Thymus (tissue), 11 donors: ENCODE measurements at regions not wholly inside any gene's neighbourhood (a gene's known extent, or its start where the extent isn't known, plus 50 kb on each side); places are given as distances from the start of the nearest gene placed in this dataset.

Source experiments
- DNase-seq, 9 donors: peaks; one replicate each; pipeline ENCODE4 v3.0.0-alpha.2; 2013; ENCODE audit warnings: low spot score in 9 of 9, low read depth in 6 of 9, missing footprints in 1 of 9
- H3K27ac ChIP-seq, 2 donors: one replicate each; pipeline ENCODE4 v1.5.1; 2013; ENCODE audit warnings: control low read depth in 1 of 2, low read depth in 1 of 2, low read length in 1 of 2, mild to moderate bottlenecking in 1 of 2, moderate library complexity in 1 of 2
- H3K27me3 ChIP-seq, 2 donors: one replicate each; pipeline ENCODE4 v1.5.1; 2013; ENCODE audit warnings: low read length in 1 of 2; ENCODE audit not compliant: control insufficient read depth in 2 of 2, insufficient read depth in 1 of 2
- H3K36me3 ChIP-seq, 2 donors: one replicate each; pipeline ENCODE4 v1.5.1; 2013; ENCODE audit warnings: low read length in 1 of 2, mild to moderate bottlenecking in 1 of 2, moderate library complexity in 1 of 2; ENCODE audit not compliant: control insufficient read depth in 2 of 2, insufficient read depth in 2 of 2
- H3K4me1 ChIP-seq, 2 donors: one replicate each; pipeline ENCODE4 v1.5.1; 2013; ENCODE audit warnings: low read length in 2 of 2; ENCODE audit not compliant: control insufficient read depth in 2 of 2, insufficient read depth in 2 of 2
- H3K4me3 ChIP-seq, 2 donors: one replicate each; pipeline ENCODE4 v1.5.1; 2013; ENCODE audit warnings: low read length in 2 of 2, control low read depth in 1 of 2, mild to moderate bottlenecking in 1 of 2
- H3K9me3 ChIP-seq, 2 donors: one replicate each; pipeline ENCODE4 v1.5.1; 2013; ENCODE audit warnings: low read length in 1 of 2, mild to moderate bottlenecking in 1 of 2; ENCODE audit not compliant: control insufficient read depth in 2 of 2, insufficient read depth in 1 of 2
- WGBS: extraction: QIAGEN DNeasy Blood & Tissue Kit; methylation state at CpG from one replicate; pipeline ENCODE4 v1.1.7; 2013; 5-methylcytosine and 5-hydroxymethylcytosine counted together
- donor health status: healthy.

DNA sequence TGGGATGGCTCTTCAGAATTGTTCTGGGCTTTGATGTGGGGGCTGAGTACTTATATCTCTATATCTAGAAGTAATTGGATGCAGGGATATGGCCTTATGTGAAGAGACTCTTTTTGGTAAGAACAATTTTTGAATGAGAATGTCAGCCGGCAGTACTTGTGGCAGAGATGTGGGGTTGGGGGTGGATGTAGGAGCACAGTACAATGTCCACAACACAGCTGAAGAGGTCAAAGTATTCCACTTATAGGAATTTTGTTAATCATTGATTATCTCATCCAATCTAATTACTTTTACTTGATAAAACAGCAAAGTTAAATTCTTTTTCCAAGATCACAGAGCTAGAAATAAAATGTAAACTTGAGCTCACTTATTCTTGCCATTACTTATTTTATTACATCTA, 391.4 kb downstream of the TEX13C start:
- H3K36me3 ChIP-seq = no peaks in the 10 kb centered on the region
- peaks cover 0 to 14% of the 10 kb centered on the region in 2 donors for H3K9me3 ChIP-seq
- H3K27ac ChIP-seq = no peak overlapping the region
- no peak overlapping the region for H3K4me3 ChIP-seq
- DNase-seq = no peak
- H3K27me3 ChIP-seq = no peaks in the 10 kb centered on the region
- no peaks in the 10 kb centered on the region for H3K4me1 ChIP-seq
- WGBS = 97% methylated on average over 1 of the region's 1 CpG

DNA sequence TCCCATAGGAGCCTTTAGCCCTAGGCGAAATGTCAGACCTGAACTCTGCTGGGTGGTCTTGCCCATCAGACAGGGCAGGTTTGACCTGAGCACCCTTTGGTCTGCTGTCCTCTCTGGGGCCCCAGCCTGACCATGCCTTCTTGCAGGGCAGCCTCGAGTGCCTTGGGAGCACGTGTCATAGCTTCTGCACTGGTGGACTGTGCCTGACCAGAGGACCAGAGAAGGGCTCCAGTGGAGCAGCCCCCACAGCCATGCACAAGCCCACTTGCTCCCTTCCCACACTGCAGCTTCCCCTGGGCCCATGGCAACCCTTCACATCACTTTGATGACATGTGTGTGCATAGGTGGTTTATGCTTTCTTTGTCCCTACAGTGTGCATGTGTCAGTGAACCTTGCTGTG, 394.0 kb downstream of the TEX13C start:
- no peak for DNase-seq
- WGBS = 56% methylated on average over 3 of the region's 3 CpGs

DNA sequence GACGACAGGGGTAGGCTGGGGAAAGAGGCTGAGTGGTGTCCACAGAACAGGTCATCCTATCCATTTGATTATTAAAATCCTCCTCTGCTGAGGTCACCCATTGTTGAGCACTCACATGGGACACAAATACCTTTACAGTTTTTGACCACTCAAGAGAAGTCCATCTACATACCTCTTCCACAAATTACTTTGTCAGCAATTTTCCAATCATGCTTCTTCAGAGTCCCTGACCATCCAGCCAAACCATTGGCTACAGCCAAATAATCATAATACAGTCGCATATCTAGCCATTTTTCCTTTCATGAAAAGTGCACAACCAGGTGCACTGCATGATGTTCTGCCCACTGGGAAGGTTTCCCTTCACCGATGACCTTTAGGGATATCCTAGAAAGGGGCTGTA, 407.4 kb downstream of the TEX13C start:
- no peak for DNase-seq
- Histone ChIP-seq H3K36me3 (no peaks in the 10 kb centered on the region), H3K4me1 (no peaks in the 10 kb centered on the region), H3K9me3 (no peaks in the 10 kb centered on the region), H3K27ac (no peak overlapping the region), H3K27me3 (no peaks in the 10 kb centered on the region), H3K4me3 (no peak overlapping the region)
- 96% methylated on average over 3 of the region's 3 CpGs for WGBS

More for the DNA sequence above, 394.0 kb downstream of the TEX13C start:
- no peak overlapping the region for H3K27ac ChIP-seq
- H3K36me3 ChIP-seq = no peaks in the 10 kb centered on the region
- H3K4me3 ChIP-seq = no peak overlapping the region
- H3K9me3 ChIP-seq = peaks cover 0 to 14% of the 10 kb centered on the region in 2 donors
- H3K27me3 ChIP-seq = no peaks in the 10 kb centered on the region
- H3K4me1 ChIP-seq = no peaks in the 10 kb centered on the region

DNA sequence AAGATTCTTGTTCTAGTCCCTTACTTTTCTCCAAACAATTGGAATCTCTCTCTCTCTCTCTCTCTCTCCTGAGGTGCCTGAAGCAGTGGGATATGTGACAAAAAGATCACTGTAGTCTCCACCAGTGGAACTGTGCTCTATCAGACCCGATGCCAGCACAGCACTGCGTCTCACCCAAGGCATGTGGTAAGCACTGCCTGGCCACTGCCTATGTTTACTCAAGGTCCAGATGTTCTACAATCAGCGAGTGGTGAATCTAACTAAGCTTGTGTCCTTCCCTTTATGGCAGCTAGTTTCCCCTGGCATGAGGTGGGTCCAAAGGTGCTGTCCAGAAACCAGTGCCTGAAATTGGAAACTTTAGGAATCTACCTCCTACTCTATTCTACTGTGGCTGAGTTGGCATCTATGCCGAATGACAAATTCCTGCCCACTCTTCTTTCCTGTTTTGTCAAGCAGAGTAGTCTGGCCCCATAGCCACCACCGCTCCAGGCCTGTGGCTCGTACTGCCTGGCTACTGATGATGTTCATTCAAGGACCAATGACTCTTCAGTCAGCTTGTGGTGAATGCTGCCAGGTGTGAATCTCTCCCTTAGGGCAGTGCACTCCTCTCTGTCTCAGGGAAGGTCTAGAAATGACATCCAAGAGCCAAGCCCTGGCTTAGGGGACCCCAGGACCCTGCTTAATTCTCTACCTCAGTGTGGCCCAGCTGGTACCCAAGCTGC, 416.5 kb downstream of the TEX13C start:
- WGBS = 94% methylated on average over 6 of the region's 6 CpGs
- no peak overlapping the region for H3K27ac ChIP-seq
- no peaks in the 10 kb centered on the region for H3K4me1 ChIP-seq
- no peaks in the 10 kb centered on the region for H3K36me3 ChIP-seq
- no peak for DNase-seq
- no peaks in the 10 kb centered on the region for H3K27me3 ChIP-seq
- H3K4me3 ChIP-seq = no peak overlapping the region
- peaks cover 0 to 7% of the 10 kb centered on the region in 2 donors for H3K9me3 ChIP-seq

DNA sequence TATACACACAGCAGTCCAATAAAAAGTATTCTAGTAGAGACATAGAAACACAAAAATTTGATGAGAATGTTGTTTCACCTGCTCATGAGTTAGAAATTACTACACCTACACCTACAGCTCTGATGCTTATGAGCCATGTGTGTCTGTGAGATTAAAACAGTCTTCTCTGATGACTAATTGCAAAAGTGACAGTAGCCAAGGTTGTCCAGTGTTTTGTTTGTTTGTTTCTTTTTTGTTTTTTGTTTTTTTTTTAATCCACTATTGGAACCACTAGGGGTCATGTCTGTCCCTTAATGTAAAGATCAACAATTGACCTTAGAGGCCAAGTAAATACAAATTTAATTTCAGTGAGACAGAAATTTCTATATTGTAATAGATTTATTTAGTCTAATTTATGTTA, 423.1 kb downstream of the TEX13C start:
- no peaks in the 10 kb centered on the region for H3K4me1 ChIP-seq
- no peaks in the 10 kb centered on the region for H3K27me3 ChIP-seq
- no peak for DNase-seq
- H3K27ac ChIP-seq = no peak overlapping the region
- no peak overlapping the region for H3K4me3 ChIP-seq
- H3K9me3 ChIP-seq = no peaks in the 10 kb centered on the region
- no peaks in the 10 kb centered on the region for H3K36me3 ChIP-seq

DNA sequence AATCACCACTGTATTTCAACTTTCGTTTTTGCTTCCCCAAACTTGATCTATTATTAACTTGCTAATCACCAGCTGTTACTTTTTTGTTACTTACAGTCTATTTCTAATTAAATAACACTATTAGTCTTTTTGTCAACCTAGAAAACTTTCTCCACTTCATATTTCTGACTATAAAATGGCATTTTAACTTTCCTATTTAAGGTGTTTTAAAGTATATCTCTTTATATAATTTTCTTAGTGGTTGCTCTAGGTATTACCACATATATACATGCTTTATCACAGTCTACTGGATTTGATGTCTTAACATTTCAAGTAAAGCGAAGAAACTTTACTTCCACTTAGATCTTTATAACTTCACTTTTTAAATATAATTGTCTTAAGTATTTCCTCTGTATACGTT, 421.2 kb downstream of the DCAF12L2 start:
- Histone ChIP-seq H3K36me3 (no peaks in the 10 kb centered on the region), H3K9me3 (no peaks in the 10 kb centered on the region), H3K27me3 (no peaks in the 10 kb centered on the region), H3K27ac (no peak overlapping the region), H3K4me3 (no peak overlapping the region), H3K4me1 (no peaks in the 10 kb centered on the region)
- no peak for DNase-seq
- 89% methylated on average over 3 of the region's 3 CpGs for WGBS

DNA sequence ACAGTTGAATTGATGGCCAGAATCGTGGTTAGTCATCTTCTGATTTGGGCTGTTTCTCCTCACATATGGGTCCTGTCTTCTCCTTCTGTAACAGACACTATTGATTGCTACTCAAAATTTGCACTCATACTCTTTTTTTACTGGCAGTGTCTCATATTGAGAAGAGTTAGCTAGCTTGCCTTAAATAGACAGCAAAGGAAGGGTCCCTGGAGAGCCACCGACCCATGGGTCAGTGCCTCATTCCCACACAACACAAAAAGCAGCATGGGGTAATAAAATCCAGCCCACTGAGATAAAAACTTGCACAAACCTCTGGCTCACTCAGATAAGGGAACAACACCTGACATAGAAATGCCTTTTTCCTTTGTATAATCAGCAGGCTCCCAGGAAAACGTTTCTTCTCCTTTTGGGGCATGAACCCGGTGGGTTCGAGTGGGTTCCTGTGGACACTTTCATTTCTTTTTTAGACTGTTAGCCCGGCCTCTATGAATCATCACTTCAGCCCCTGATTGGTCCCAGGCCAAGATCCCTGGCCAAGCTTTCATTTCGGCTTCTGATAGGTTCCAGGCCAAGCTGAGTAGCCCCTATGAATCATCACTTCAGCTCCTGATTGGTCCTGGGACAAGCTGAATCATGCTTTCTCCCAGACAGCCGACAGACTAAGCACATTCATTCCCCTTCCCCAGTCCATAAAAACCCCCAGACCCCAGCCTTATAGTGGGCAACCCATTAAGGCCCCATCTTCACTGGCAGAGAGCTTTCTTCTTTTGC, 408.1 kb downstream of the DCAF12L2 start:
- Histone ChIP-seq H3K27me3 (no peaks in the 10 kb centered on the region), H3K27ac (no peak overlapping the region), H3K9me3 (no peaks in the 10 kb centered on the region), H3K4me1 (no peaks in the 10 kb centered on the region), H3K4me3 (no peak overlapping the region), H3K36me3 (no peaks in the 10 kb centered on the region)
- DNase-seq = no peak
- 84% methylated on average over 8 of the region's 8 CpGs for WGBS

DNA sequence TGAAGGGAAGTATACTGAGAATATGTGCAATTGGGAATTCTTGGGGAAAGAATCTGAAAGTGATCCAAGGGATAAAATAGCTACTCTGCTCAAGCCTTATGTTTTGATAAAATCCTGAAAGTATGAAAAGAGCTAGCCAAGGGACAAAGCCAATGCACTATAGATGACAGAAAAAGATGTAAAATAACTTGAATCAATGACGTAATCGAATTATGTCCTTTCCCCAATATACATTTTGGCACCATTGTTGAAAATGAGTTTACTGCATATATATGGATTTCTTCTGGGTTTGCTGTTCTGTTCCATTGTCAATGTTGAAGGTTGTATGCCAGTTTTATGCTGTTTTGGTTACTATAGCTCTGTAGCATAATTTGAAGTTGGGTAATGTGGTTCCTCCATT, 407.3 kb downstream of the DCAF12L2 start:
- Histone ChIP-seq H3K9me3 (no peaks in the 10 kb centered on the region), H3K4me3 (no peak overlapping the region), H3K4me1 (no peaks in the 10 kb centered on the region), H3K36me3 (no peaks in the 10 kb centered on the region), H3K27me3 (no peaks in the 10 kb centered on the region), H3K27ac (no peak overlapping the region)
- no peak for DNase-seq
- WGBS = 100% methylated on average over 2 of the region's 2 CpGs

DNA sequence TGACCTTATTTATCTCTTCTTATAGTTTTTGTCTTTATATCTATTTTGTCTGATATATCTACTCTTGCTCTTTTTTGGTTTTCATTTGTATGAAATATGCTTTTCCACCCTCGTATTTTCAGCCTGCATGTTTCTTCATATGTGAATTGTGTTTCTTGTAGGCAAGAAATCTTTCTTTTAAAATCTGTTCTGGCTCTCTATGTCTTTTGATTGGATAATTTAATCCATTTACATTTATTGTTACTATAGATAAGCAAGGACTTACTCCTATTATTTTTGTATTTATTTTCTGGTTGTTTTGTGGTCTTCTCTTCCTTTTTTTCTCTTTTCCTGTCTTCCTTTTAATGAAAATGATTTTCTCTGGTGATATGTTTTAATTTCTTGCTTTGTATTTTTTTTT, 403.1 kb downstream of the DCAF12L2 start:
- Histone ChIP-seq H3K4me3 (no peak overlapping the region), H3K27me3 (no peaks in the 10 kb centered on the region), H3K4me1 (no peaks in the 10 kb centered on the region), H3K36me3 (no peaks in the 10 kb centered on the region), H3K9me3 (no peaks in the 10 kb centered on the region), H3K27ac (no peak overlapping the region)
- DNase-seq = no peak
- WGBS = 65% methylated on average over 1 of the region's 1 CpG
